T-cell (primary cell): ENCODE measurements at regions not wholly inside any gene's neighbourhood (a gene's known extent, or its start where the extent isn't known, plus 50 kb on each side); places are given as distances from the start of the nearest gene placed in this dataset.
"Not testable (repeated sequence)": the region's sequence is repeated elsewhere in the genome, so short reads cannot be mapped to it uniquely, and the experiment has no call there.

ENCODE experiments used
- ATAC-seq, 4 experiments: fragments of 200-7000 bp in 3 of 4; fragments of 150-1000 bp in 1 of 4; cut with Tn5 transposase; replicated peaks in 1 of 4; 1 replicate in 3 of 4; 2 replicates in 1 of 4; pipeline ENCODE4 v1.10.0; 2021; ENCODE audit warnings: moderate library complexity in 3 of 4, mild to moderate bottlenecking in 2 of 4, moderate number of reproducible peaks in 1 of 4
- CTCF ChIA-PET, 2 donors: fragments of 300-600 bp; sonication (Branson Sonifier 250); formaldehyde crosslinking; loops; one replicate each; lab custom pipeline; 2022; ENCODE audit warnings: antibody characterized with exemption in 2 of 2; lab: Charles Lee
- POLR2A ChIA-PET, 2 donors: fragments of 300-600 bp; sonication (Branson Sonifier 250); formaldehyde crosslinking; loops; one replicate each; lab custom pipeline; 2022; ENCODE audit warnings: antibody characterized with exemption in 2 of 2; lab: Charles Lee
- DNase-seq, 35 experiments: peaks; one replicate each; pipeline versions ENCODE4 v3.0.0 to v3.0.0-alpha.2; 2013 to 2023
- H3K27ac ChIP-seq: one replicate; pipeline ENCODE4 v1.5.1; 2013; ENCODE audit warnings: low read length
- H3K27me3 ChIP-seq, 2 experiments: replicated peaks in 1 of 2; 1 replicate in 1 of 2; 2 replicates in 1 of 2; pipeline versions ENCODE4 v1.6.1 to v1.7.0; 2013; ENCODE audit warnings: low read length in 1 of 2, mixed read lengths in 1 of 2; ENCODE audit not compliant: control insufficient read depth in 2 of 2, insufficient read depth in 2 of 2; ENCODE audit errors: extremely low read depth in 1 of 2
- H3K36me3 ChIP-seq, 2 donors: 1 replicate in 1 of 2; 2 replicates in 1 of 2; pipeline versions ENCODE4 v1.6.1 to v1.7.0; 2013; ENCODE audit warnings: low read length in 1 of 2; ENCODE audit not compliant: control insufficient read depth in 2 of 2, insufficient read depth in 1 of 2; ENCODE audit errors: extremely low read depth in 1 of 2
- H3K4me1 ChIP-seq, 2 experiments: 1 replicate in 1 of 2; 2 replicates in 1 of 2; pipeline versions ENCODE4 v1.6.1 to v1.7.0; 2013; ENCODE audit warnings: low read length in 2 of 2, mixed read lengths in 1 of 2; ENCODE audit not compliant: insufficient read depth in 2 of 2, control insufficient read depth in 1 of 2; ENCODE audit errors: extremely low read depth in 1 of 2
- H3K4me3 ChIP-seq, 2 donors: 1 replicate in 1 of 2; 2 replicates in 1 of 2; pipeline versions ENCODE4 v1.5.1 to v1.7.0; 2013; ENCODE audit warnings: mild to moderate bottlenecking in 2 of 2, low read length in 1 of 2, moderate library complexity in 1 of 2; ENCODE audit not compliant: control insufficient read depth in 1 of 2; ENCODE audit errors: extremely low read depth in 1 of 2
- H3K9me3 ChIP-seq: 2 replicates; pipeline ENCODE4 v1.7.0; 2013
- H3K27ac Mint-ChIP-seq, 2 donors: one replicate each; pipeline ENCODE4 v1.8.0; 2020 to 2021; ENCODE audit warnings: mild to moderate bottlenecking in 2 of 2, mixed read lengths in 2 of 2
- H3K27me3 Mint-ChIP-seq, 2 donors: one replicate each; pipeline ENCODE4 v1.8.0; 2021 to 2022; ENCODE audit warnings: mixed read lengths in 2 of 2
- H3K36me3 Mint-ChIP-seq: one replicate; pipeline ENCODE4 v1.8.0; 2021; ENCODE audit warnings: mixed read lengths
- H3K4me1 Mint-ChIP-seq, 3 donors: one replicate each; pipeline ENCODE4 v1.8.0; 2020 to 2022; ENCODE audit warnings: mixed read lengths in 3 of 3, mild to moderate bottlenecking in 1 of 3
- H3K4me3 Mint-ChIP-seq, 3 donors: one replicate each; pipeline ENCODE4 v1.8.0; 2020 to 2022; ENCODE audit warnings: mild to moderate bottlenecking in 3 of 3, mixed read lengths in 3 of 3, moderate library complexity in 3 of 3
- H3K9me3 Mint-ChIP-seq, 3 donors: one replicate each; pipeline ENCODE4 v1.8.0; 2020 to 2022; ENCODE audit warnings: mixed read lengths in 3 of 3
- WGBS: methylation state at CpG from one replicate; pipeline ENCODE4 v1.1.5; 2013; ENCODE audit warnings: missing lambda C conversion rate; ENCODE audit not compliant: insufficient coverage; 5-methylcytosine and 5-hydroxymethylcytosine counted together

DNA sequence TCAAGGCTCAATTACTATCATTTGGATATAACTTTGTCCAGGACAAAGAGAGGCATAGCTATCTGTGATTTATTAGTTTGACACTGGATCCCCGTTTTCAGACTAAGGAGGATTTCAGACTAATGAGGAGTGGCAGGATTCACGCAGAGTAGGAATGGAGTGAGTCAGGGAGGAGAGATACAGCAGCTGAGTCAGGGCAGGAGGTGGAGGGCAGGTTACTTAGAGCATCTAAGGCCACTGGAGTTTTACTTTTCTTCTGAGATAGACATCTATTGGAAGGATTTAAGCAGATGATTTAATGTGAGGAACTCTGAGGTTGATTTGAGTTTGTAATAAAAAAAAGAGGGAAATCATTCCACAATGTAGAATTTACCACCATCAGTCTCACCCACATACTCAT is 110.6 kb downstream of the RPIA start:
- H3K27ac Mint-ChIP-seq, H3K4me3 ChIP-seq, H3K36me3 Mint-ChIP-seq, H3K27me3 ChIP-seq, H3K9me3 ChIP-seq, DNase-seq, CTCF ChIA-PET, POLR2A ChIA-PET, H3K4me1 ChIP-seq, H3K27me3 Mint-ChIP-seq, H3K9me3 Mint-ChIP-seq, ATAC-seq, H3K27ac ChIP-seq, H3K4me1 Mint-ChIP-seq, H3K36me3 ChIP-seq, H3K4me3 Mint-ChIP-seq: not testable (repeated sequence)
- WGBS = 78% methylated on average over 2 of the region's 2 CpGs

DNA sequence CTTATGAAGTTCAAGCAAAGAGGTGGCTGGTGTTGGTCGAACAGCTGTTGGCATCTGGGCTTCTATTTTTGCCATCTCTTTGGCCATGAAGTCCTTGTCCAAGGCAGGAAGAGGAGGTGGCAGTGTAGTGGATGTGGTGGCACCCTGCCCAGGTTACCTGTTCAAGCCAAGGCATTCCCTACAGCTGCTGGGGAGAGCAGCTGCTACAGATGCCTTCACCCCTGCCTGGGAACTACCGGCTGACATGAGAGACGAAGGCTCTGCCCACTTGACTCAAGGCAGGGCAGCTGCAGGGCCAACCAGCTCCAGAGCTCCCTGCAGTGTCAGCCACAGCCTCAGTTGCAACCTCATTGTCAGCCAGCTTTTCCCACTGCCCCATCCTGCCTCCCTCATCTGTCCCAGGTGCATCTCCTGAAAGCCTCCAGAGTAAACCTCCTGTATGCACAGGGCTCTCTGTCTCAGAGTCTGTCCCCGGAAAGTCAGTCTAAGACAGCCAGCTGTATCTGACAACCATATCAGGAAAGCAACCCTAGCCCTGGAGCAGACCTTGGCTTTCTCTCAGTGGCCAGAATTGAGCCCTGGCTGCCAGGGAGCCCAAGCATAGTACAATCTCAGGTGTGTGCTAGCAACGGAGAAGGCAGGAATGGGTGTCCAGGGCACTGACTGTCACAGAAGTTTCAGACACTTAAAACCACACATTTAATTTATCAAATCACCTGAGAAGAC is 115.9 kb downstream of the RPIA start:
- Mint-ChIP-seq H3K4me1 (no peaks in the 10 kb centered on the region), H3K27me3 (peaks cover 0 to 13% of the 10 kb centered on the region in 2 donors), H3K9me3 (no peaks in the 10 kb centered on the region), H3K27ac (no peak overlapping the region), H3K36me3 (peaks cover 3% of the 10 kb centered on the region), H3K4me3 (no peak overlapping the region)
- Histone ChIP-seq H3K4me1 (no peaks in the 10 kb centered on the region), H3K27ac (no peak overlapping the region), H3K36me3 (no peaks in the 10 kb centered on the region), H3K9me3 (no peaks in the 10 kb centered on the region), H3K27me3 (peaks cover 0 to 17% of the 10 kb centered on the region in 2 experiments), H3K4me3 (no peak overlapping the region)
- 74% methylated on average over 4 of the region's 5 CpGs for WGBS
- ChIA-PET CTCF (no interaction called here), POLR2A (no interaction called here)
- ATAC-seq (no peak), DNase-seq (no peak)

DNA sequence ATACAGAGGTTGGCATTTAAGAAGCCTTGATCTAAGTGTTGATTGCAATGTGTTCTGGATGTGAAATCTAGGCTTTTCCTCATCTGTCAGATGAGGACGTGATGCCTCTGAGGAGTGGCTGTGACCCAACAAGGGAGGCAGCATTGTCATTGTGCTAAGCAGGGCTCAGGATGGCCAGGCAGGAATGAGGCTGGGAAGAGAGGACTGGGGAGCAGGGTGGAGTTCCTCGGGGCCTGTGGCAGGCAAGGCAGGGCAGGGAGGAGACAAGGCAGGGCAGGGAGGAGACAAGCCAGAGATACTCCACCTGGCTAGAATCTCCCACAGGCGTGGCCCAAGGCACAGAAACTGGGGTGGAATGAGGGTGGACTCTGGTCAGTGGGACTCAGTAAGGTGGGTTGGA is 116.6 kb downstream of the RPIA start:
- ChIA-PET CTCF (no interaction called here), POLR2A (no interaction called here)
- Histone ChIP-seq H3K9me3 (no peaks in the 10 kb centered on the region), H3K27me3 (peaks cover 0 to 20% of the 10 kb centered on the region in 2 experiments), H3K4me1 (no peaks in the 10 kb centered on the region), H3K36me3 (no peaks in the 10 kb centered on the region), H3K27ac (no peak overlapping the region), H3K4me3 (no peak overlapping the region)
- Mint-ChIP-seq H3K9me3 (no peaks in the 10 kb centered on the region), H3K36me3 (peaks cover 3% of the 10 kb centered on the region), H3K27ac (no peak overlapping the region), H3K4me1 (no peaks in the 10 kb centered on the region), H3K27me3 (peaks cover 0 to 13% of the 10 kb centered on the region in 2 donors), H3K4me3 (no peak overlapping the region)
- WGBS = 57% methylated on average over 2 of the region's 3 CpGs
- DNase-seq = no peak
- ATAC-seq = no peak

DNA sequence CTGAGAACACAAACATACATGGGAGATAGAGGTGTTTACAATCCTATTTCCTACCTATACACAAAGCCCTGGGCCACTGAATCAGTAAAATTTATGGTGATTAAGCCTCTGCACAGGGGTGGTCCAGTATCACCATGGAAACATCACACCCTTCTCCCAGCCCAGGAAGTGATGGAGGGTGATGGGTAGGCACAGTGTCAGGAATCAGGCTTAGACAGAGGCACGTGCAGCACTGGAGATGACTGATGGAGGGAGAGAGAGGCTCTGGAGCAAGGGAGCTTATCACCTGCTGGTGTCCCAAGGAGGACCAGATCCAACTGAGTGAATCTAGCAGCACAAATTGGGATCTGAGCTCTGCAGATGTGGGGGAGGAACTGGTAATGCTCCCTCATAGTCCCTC is 117.2 kb downstream of the RPIA start:
- DNase-seq (no peak), ATAC-seq (no peak)
- Mint-ChIP-seq H3K36me3 (peaks cover 3% of the 10 kb centered on the region), H3K4me3 (no peak overlapping the region), H3K27ac (no peak overlapping the region), H3K4me1 (no peaks in the 10 kb centered on the region), H3K9me3 (peaks cover 0 to 5% (median 0%) of the 10 kb centered on the region in 3 donors), H3K27me3 (peaks cover 0 to 13% of the 10 kb centered on the region in 2 donors)
- H3K4me1 ChIP-seq = no peaks in the 10 kb centered on the region
- WGBS = 80% methylated on average over 1 of the region's 1 CpG
- ChIA-PET POLR2A (no interaction called here), CTCF (no interaction called here)
- no peaks in the 10 kb centered on the region for H3K36me3 ChIP-seq
- H3K4me3 ChIP-seq = no peak overlapping the region
- no peak overlapping the region for H3K27ac ChIP-seq
- H3K9me3 ChIP-seq = no peaks in the 10 kb centered on the region
- H3K27me3 ChIP-seq = peaks cover 0 to 20% of the 10 kb centered on the region in 2 experiments

DNA sequence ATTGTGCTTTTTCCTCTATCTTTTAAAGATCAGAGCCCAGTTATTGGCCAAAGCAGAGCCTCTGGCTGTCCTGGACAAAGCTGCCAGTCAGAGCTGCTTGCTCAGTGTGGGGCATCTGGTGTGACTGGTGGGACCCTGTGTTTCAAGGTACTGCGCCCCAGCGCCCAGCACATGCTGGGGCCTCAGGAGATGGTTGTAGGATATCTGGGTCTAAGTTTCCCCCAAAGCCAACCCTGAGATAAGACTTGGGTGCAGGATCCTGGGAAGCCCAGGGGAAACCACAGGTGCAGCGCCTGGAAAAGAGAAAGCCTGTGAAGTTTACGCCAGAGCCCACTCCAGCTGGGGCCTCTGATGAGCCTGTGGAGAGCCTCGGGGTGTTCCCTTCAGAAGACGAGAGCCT is 117.7 kb downstream of the RPIA start:
- H3K4me3 ChIP-seq = no peak overlapping the region
- POLR2A ChIA-PET = no interaction called here
- no peaks in the 10 kb centered on the region for H3K9me3 ChIP-seq
- H3K4me1 ChIP-seq = no peaks in the 10 kb centered on the region
- no peak overlapping the region for H3K27ac ChIP-seq
- Mint-ChIP-seq H3K36me3 (peaks cover 3% of the 10 kb centered on the region), H3K4me1 (no peaks in the 10 kb centered on the region), H3K4me3 (no peak overlapping the region), H3K27ac (no peak overlapping the region), H3K9me3 (peaks cover 0 to 6% (median 0%) of the 10 kb centered on the region in 3 donors), H3K27me3 (peaks cover 0 to 13% of the 10 kb centered on the region in 2 donors)
- no peaks in the 10 kb centered on the region for H3K36me3 ChIP-seq
- CTCF ChIA-PET = no interaction called here
- H3K27me3 ChIP-seq = peaks cover 0 to 20% of the 10 kb centered on the region in 2 experiments
- 82% methylated on average over 6 of the region's 6 CpGs for WGBS
- ATAC-seq = no peak
- no peak for DNase-seq

DNA sequence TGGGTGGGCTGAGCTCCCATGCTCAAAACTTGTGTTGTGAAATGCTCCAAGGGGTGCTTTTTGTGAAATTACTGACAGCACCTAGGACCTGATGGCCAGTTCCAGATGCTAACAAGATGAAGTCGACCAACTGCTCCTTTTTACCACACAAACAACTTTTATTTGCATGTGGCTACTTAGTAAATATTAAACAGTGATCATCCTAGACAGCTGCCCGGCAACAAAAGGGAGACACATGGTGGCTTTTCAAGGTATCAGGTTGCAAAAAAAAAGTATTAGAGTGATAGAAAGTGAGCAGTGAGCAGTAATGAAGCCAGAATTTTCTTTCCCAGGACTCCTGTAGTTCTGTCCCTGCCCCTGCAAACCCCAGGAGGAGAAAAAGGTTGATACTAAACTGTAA is 118.5 kb downstream of the RPIA start:
- Mint-ChIP-seq H3K36me3 (peaks cover 3% of the 10 kb centered on the region), H3K27ac (no peak overlapping the region), H3K27me3 (peaks cover 0 to 13% of the 10 kb centered on the region in 2 donors), H3K4me3 (no peak overlapping the region), H3K4me1 (no peaks in the 10 kb centered on the region), H3K9me3 (peaks cover 0 to 11% (median 5%) of the 10 kb centered on the region in 3 donors)
- Histone ChIP-seq H3K4me3 (no peak overlapping the region), H3K36me3 (no peaks in the 10 kb centered on the region), H3K27ac (no peak overlapping the region), H3K9me3 (no peaks in the 10 kb centered on the region), H3K4me1 (no peaks in the 10 kb centered on the region), H3K27me3 (peaks cover 0 to 20% of the 10 kb centered on the region in 2 experiments)
- no peak for DNase-seq
- 100% methylated on average over 1 of the region's 2 CpGs for WGBS
- ATAC-seq = no peak
- CTCF ChIA-PET = no interaction called here
- POLR2A ChIA-PET = no interaction called here
